Umbilical cord (tissue), 1 donor: ENCODE measurements at regions not wholly inside any gene's neighbourhood (a gene's known extent, or its start where the extent isn't known, plus 50 kb on each side); places are given as distances from the start of the nearest gene placed in this dataset.
"Not testable (repeated sequence)": the region's sequence is repeated elsewhere in the genome, so short reads cannot be mapped to it uniquely, and the experiment has no call there.

Experiments used
- DNase-seq: peaks from one replicate; pipeline ENCODE4 v3.0.0-alpha.2; 2015; ENCODE audit warnings: low spot score

DNA sequence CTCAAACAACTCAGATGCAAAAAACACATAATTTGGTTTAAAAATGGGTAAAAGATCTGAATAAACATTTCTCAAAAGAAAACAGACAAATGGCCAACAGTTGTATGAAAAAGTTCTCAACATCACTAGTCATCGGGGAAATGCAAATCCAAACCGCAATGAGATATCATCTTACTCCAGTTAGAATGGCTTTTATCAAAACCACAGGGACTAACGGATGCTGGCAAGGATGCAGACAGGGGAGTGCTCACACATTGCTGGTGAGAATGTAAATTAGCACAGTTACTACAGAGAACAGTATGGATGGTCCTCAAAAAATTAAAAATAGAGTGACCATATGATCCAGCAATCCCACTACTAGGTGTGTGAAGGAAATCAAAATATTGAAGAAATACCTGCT is 589.1 kb upstream of the ADAMTS16 start:
- DNase-seq, result no peak

DNA sequence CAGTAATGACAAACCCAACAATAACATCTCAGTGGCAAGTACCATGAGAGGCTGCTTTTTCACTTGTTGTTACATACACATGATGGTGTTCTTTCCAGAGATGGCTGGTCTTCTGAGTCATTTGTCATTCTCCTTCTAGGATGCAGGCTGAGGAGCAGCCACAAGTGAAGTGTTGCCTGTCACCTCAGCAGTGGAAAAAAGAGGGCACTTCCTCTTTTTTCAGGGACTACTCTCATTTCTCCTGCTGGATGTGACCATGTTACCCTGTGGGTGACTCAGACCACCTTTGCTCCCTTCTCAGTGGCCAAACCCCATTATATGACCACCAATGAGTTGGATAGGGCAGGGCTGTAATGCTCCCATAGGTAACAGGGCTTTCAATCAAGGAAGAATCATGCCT is 587.0 kb upstream of the ADAMTS16 start:
- DNase-seq, result no peak

DNA sequence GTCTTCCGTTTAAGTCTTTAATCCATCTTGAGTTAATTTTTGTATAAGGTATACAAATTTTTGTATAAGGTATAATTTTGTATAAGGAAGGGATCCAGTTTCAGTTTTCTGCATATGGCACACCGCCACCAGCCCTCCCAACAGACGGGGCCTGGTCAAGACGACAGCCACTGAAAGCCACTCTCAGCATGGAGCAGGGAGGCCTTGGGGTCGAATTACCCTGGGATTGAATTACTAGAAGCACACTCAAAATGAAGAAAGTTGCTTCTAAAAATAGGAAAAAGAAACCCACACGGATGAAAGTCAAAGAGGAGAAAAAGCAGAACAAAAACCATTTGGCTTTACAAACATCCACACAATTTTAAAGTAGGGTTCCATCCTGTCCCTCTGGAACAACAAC is 586.2 kb upstream of the ADAMTS16 start:
- DNase-seq, result no peak

DNA sequence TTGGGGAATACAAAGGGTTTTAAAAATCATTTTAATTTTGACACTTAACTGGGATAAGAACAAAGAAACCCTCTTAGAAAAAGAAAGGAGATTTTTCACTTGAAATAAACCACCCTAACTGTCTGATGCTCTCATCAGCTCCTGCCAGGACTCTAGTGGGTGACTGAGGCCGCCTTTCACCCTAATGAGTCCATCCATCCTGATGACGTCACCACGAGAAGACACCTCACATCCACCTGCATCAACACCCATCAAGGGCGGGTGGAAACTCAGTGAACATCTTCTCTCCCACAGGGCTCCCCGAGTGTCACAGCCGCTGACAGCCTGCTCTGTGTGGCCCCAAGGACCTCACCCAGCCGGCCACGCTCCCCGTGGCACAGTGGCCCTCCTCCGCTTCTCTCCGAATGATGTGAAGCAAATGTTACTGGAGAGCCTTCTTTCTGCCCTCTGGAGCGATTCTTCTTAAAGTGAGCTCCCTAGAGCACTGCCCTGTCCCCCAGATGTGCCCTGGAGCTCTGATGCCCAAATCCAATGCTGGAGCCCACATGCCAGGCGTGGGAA is 584.3 kb upstream of the ADAMTS16 start:
- no peak for DNase-seq

DNA sequence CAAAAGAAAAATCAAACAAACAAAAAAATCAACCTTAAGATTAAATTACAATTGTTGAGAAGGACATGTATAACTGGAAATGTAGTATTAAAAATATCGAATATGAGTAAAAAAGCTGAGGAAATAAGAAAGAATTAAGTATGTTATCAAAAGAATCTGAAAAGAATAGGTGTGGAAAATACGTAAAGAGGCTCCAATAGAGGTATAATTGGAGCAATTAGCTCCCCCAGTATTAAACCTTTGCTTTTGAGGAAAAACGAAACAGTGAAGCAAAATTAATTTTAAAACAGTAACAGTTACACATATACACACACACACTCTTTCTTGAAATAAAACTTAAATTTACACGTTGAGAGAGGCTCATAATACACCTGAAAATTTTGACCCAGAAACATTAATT is 578.7 kb upstream of the ADAMTS16 start:
- DNase-seq, result no peak

DNA sequence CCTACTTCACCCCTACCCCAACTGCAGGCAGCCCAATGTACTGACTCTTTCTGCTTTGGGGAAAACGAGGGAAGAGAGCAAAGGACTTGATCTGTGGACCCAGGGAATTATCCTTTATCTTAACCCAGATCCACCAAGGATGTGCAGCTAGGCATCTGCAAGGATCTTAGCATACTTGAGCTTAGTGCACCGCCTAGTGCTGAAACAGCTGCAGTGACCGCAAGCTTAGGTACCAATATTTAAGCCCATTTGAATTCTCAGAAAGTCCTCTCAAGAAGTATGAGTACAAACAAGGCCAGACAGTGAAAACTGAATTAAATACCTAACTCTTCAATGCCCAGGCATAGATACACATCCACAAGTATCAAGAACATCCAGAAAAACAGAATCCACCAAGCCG is 576.7 kb upstream of the ADAMTS16 start:
- no peak for DNase-seq

DNA sequence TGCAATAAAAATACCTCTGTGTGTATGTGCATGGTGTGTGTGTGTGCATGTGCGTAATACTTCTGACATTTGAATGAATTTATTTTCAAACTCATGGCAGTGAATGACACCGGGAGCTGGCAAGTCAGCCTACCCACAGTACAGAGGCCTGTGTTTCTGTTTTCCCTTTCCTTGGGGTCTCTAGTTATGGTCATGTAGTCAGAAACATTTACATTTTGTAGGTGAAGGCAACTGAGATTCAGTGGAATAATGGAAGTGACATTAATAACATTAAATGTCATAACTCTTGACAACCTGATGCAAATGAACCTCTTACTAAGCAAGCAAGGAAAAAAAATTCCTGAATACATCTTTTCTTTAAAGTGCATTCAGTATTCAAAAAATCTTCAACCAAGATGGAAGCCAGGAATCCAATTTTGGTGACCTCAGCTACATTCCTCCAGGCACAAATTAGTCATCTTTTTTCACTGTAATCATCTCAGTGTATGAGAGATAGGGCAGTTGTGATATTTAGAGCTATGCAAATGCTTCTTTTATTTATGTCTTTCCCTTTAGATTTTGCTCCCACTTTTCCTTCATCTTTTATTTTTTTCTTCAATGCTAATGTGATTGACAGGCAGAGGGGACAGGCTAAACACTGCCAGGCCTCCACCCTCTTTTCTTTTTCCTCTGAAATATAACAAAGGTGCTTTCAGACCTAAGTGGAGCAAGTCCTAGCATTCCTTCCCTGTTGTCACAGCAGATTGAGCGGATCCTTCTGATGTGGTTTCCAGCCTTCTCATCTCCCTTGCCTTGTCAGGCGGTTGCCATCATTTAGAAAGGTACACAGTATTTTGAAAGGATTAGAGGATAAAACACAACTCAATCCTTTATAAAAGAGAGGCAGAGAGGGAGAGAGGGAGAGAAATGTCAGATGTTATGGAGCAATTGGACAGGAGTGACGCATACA is 569.8 kb upstream of the ADAMTS16 start:
- DNase-seq, result no peak

DNA sequence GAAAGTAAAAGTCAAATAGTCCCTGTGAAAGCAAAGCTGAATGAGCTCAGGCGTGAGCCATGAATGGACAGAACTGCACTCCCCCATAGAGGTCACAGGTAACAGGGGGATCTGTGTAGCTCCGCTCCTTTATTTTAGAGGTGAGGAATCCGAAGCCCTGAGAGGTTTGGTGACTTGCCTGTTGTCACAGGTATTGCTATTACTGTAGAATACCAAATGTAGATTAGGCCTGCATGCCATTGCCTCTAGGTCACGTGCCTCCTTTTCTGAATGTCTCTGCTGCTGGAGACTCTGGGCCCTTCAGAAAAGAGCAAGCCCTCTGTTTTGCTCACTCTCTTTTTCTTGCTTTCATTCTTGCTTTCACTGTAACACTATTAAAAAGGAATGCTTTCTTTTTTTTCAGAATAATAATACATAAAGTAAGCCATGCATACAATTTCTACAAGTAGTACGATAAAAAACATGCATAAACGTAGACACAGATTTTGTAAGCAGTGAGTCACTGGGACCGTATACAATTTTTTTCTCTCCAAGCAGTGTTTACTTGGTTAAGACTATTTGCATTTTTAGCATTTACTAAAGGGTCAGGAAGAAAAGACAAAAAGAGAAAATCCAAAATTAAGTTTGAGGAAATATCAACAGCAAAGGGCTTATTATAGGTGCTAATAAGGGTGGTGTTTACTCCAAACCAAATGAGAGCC is 568.7 kb upstream of the ADAMTS16 start:
- DNase-seq, result no peak

DNA sequence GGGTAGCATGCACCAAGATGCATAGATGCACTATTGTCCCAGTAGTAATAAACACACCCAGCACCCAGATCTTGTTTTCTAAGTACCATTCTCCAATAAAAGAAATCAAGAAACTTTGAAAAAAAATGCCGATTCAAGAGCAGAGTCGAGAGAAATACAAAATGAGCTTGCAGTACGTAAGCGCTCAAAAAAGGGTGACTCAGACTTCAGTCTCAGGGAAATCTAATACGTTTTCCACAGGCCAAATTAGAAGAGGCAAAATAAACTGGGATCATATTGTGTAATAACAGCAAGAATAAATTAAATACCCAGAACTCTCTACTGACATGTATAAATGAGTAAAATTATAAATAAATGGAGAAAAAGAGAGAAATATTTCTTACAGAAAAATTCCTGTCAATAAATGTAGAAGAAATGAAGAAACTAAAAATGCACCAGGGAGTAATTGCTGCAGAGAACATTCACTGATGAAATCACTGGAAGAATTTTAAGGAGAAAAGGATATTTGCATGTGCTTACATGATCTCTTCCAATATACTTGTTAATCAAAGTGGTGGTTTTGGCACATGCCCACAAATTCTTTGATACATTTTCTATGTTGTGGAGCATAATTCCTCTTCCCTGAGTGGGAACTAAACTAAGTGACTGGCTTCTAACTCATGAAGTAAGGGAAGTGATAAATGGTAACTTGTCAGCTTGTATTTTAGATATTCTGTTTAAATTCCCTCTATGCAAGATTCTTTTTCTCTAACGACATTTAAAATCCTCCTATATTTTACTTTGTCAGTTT is 567.6 kb upstream of the ADAMTS16 start:
- no peak for DNase-seq

DNA sequence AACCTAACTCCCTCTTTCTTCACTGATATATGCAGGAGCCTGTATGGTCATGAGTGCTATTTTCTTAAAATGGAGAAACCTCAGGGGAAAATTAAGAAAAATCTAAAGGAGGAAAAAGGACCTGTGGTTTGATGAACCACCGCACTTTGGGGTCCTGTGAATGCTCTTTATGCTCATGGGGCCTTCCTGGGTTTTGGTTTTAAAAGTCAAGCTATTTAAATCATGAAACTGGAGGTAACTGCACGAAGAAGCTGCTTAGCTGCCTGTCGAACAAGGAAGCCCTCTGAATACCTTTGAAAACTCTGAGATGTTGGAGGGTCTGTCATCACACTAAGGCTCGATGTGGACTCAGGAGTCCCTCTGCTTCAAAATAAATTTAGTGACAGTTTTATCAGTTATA is 564.5 kb upstream of the ADAMTS16 start:
- DNase-seq, result no peak

DNA sequence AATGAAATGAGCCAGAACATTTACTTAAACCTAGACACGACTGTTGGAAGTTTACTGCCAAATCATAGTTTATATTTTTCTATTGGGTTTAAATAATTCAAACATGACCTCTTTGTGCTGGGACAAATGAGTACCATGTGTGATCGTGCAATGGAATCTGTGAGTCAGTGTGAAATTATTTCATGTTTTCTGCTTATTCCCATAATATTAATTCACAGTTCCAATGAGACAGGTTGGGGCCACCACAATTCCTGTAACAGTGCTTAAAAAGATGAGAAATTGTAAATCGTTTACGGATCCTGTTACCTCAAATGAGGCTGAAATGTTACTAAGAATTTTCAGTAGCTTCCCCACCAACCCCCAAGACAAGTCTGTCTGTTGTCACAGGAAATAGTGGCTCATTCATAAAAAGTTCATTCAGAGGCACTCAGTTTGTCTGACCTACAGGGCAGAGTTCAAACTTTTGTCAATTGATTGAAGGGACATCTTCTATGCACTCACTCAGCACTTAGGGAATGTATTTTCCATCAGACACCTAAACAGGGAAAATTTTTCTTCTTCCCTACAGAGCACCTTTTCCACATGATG is 563.9 kb upstream of the ADAMTS16 start:
- no peak for DNase-seq

DNA sequence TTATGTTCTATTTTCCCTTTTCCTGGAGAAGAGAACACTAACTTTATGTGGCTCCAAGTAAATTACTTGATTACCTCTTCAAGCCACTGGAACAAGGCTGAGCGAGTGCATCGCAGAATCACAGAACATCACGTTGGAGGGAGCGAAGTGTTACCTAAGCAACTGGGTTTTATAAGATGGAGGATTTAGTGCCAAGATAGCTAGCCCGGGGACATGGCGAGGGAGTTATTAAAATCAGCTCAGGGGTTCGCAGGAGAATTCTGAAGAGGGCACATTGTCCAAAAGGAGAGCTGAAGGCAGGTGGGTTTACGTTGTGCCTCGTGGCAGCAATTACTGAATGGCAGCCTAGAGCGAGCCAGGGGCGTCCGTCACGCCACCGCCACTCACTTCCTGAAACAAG is 563.2 kb upstream of the ADAMTS16 start:
- no peak for DNase-seq

DNA sequence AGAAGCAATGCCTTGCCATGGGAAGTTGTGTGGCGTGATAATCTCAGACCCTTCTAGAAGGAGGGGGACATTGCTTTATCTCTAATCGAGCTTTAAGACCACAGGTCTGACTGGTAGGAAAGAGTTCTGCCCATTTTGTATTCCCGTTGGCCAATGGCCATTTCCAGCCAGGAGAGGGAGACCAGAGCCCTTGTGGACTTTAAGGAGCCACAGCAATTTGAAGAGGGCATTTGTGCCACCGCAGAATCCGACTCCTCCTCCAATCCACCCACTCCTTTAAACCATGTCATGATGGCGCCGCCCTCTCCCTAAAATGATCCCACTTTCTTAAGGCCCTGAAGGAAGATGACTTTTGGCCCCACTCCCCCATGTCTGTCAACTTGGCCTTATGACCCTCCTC is 560.5 kb upstream of the ADAMTS16 start:
- DNase-seq, result no peak

DNA sequence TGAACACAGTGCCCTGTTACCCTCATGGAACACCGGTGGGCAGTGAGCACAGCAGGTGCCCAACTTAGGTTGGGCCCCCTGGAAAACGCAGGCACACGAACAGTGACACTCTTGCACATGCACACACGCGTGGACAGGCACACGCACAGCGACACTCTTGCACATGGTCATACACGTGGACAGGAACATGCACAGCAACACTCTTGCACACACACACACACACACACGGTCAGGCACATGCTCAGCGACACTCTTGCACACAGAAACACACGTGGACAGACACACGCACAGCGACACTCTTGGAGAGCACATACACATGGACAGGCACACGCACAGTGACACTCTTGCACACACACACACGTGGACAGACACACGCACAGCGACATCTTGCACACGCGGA is 559.4 kb upstream of the ADAMTS16 start:
- no peak for DNase-seq

DNA sequence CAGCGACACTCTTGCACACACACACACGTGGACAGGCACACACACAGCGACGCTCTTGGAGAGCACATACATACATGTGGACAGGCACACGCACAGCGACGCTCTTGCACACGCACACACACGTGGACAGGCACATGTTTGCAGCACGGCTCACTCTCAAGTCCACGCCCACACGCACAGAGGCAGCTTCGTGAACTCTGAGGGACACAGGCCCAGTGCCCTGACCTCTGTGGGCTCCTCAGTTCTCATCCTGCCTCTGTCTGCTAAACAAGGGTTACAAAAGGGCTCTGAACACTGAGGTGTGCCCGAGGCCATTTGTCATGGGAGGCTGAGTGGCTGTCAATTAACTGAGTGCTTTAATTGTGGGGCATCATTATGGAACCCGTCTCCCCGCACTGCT is 558.8 kb upstream of the ADAMTS16 start:
- no peak for DNase-seq

DNA sequence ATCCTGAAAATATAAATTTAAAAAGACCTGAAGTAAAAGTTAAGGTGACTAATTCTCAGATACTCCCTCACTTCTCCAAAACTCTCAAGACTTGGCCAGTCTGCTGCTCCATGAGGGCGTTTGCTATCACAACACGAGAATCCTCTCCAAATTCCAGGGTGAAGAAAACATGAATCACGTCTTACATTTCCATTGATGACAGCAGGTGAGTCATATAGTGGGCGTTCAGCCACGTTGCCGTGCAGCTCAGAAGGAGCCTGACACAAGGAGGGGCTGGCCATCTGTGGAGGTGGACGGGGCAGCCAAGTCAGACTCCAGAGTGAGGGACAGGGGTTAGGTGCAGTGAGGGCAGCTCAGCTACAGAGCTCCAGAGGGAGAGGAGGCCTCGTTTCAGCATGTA is 555.1 kb upstream of the ADAMTS16 start:
- DNase-seq, result no peak

DNA sequence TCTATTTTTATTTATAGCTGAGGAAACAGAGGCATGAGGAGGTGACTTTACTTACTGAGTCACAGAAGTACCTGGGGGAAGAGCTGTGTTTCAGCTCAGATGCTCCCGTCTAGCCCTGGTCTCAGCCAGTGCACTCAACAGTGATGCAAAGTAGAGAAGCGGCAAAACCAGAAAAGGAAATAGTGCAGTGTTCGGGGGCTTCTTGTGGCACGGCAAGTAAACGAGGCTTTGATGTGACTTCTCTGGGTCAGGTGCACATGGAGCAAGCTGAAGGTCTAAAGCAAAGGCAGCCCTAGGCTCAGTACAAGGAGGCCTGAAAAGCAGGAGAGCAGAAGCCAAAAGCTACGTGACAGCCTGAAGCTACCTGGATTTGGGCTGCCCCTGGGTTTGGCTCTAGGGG is 526.7 kb upstream of the ADAMTS16 start:
- DNase-seq, result no peak

DNA sequence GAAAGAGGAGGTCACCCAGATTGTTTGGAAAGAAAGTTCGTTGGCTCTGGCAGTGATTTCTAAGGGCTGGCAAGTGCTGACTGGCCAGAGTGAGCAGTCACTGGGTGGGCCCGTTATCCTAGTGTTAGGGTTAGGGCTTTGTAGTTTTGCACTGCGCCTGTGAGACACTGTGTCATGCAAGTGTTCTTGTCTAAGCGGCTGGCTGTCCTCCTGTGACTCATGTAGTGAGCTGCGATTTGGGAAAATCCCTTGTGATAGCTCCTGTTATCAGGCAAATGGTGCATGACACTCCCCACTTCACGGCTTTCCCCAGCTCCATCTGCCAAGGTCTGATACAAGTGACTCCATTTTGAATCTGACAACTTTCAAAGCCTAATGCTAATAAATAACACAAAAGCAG is 526.0 kb upstream of the ADAMTS16 start:
- no peak for DNase-seq

DNA sequence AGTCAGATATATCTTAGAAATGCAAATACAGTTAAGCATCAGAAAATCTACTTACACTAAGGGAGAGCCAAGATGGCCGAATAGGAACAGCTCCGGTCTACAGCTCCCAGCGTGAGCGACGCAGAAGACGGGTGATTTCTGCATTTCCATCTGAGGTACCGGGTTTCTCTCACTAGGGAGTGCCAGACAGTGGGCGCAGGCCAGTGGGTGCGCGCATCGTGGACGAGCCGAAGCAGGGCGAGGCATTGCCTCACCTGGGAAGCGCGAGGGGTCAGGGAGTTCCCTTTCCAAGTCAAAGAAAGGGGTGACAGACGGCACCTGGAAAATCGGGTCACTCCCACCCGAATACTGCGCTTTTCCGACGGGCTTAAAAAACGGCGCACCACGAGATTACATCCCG is 524.8 kb upstream of the ADAMTS16 start:
- not testable (repeated sequence) for DNase-seq

DNA sequence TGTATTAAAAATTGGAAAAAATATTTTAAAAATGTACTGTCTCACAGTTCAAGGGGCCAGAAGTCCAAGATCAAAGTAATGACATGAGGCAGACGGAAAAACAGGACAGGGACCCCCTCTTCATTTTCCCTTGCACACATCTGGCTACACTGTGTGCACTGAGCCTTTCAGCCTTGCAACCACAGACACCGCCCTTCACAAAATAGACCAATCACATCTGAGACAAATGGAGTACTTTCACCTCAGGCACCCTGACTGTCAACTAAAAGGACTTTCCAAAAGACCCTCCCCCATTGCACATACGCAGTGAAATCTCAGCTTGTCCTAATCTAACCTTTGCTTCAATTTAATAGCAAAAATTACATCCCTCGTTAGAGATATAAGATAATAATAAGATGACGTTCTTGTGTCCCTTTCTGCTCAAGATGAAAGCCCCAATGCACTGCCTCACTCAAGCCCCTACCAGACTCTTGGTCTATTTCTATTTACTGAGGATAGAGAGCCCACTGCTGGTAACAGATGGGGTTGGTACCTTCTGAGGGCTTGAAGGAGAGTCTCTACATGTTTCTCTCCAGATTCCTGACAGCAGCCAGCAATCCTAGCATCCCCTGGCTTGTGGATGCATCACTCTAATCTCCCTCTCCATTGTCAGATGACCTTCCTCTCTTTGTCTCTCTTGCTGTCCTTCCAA is 514.8 kb upstream of the ADAMTS16 start:
- DNase-seq, result no peak

DNA sequence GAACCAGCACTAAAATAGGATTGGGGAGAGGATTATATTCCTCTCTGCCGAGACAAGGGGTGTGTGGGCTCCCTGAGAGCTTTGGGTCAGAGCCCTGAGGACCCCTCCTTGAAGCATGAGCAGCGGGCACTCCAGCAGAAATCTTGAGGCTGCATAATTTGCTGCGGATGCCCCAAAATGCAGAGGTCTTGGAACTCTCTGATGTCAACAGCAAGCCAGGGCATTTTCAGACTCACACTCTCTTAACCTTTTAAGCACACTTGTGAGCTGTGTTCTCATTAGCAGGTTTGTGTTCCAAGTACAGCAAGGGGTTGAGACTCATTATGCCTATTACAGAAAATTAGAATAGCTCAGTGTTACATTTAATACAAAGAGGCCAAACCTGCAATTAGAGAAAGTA is 513.0 kb upstream of the ADAMTS16 start:
- no peak for DNase-seq
